Body of pancreas (tissue), 4 donors: ENCODE measurements at regions not wholly inside any gene's neighbourhood (a gene's known extent, or its start where the extent isn't known, plus 50 kb on each side); places are given as distances from the start of the nearest gene placed in this dataset.

Source experiments
- ATAC-seq: fragments of 150-250 bp; one replicate; pipeline ENCODE4 v1.9.1; 2016
- DNase-seq, 4 donors: peaks; one replicate each; pipeline ENCODE4 v3.0.0-alpha.2; 2019
- H3K27ac ChIP-seq, 4 donors: fragments of 200-600 bp; sonication (generic); 1 replicate in 3 of 4; 2 replicates in 1 of 4; pipeline versions ENCODE4 v1.5.1 to v1.6.1; 2016 to 2019; ENCODE audit warnings: mild to moderate bottlenecking in 1 of 4, mixed read lengths in 1 of 4, moderate library complexity in 1 of 4
- H3K27me3 ChIP-seq, 2 donors: fragments of 200-600 bp; sonication (generic); one replicate each; pipeline ENCODE4 v1.6.0; 2016; ENCODE audit warnings: mild to moderate bottlenecking in 1 of 2
- H3K36me3 ChIP-seq, 2 donors: fragments of 200-600 bp; sonication (generic); replicated peaks in 1 of 2; 2 replicates each; pipeline ENCODE4 v1.5.1; 2016; ENCODE audit warnings: low read depth in 2 of 2; ENCODE audit not compliant: insufficient read depth in 1 of 2
- H3K4me1 ChIP-seq: fragments of 200-600 bp; sonication (generic); one replicate; pipeline ENCODE4 v1.6.0; 2016
- H3K4me3 ChIP-seq, 2 donors: fragments of 200-600 bp; sonication (generic); 1 replicate in 1 of 2; 2 replicates in 1 of 2; pipeline ENCODE4 v1.5.1; 2016 to 2019
- H3K9me3 ChIP-seq, 3 donors: fragments of 200-600 bp; sonication (generic); 1 replicate in 2 of 3; 2 replicates in 1 of 3; pipeline ENCODE4 v1.5.1; 2016
- POLR2A ChIP-seq, 3 donors: fragments of 450-650 bp; IDR thresholded peaks; one replicate each; pipeline ENCODE4 v1.6.1; 2016; ENCODE audit warnings: antibody characterized with exemption in 3 of 3, mild to moderate bottlenecking in 2 of 3
- WGBS, 2 donors: methylation state at CpG; one replicate each; pipeline ENCODE4 v1.1.5; 2017; 5-methylcytosine and 5-hydroxymethylcytosine counted together
- intact Hi-C: fragments of 100-400 bp; cut with DNase I; formaldehyde crosslinking; loops from one replicate; pipeline ENCODE4 v1.15.1; 2023
- TF ChIP-seq, protein P1 (sequence below), 7 experiments: fragments of 450-650 bp in 4 of 7; fragments of 200-600 bp in 3 of 7; sonication (generic) in 3 of 7; IDR thresholded peaks; one replicate each; pipeline ENCODE4 v1.5.1; 2016 to 2019; ENCODE audit warnings: antibody characterized with exemption in 7 of 7

DNA sequence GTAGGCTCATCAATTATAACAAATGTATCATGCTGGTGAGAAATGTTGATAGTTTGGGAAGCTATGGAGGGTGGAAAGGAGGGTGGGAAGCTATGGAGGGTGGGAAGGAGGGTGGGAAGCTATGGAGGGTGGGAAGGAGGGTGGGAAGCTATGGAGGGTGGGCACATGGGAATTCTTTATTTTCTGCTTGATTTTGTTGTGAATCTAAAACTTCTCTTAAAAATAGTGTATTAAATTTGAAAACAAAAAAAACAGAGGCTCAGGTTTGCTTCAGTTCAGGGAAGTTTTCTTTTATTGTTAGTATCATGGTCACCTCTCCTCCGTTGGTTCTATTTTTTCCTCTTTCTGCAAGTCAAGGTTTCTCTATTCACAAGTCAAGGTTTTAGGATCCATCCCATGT is 106.4 kb downstream of the SOD2 start:
- no peaks in the 10 kb centered on the region for H3K27me3 ChIP-seq
- no peaks in the 10 kb centered on the region for H3K4me1 ChIP-seq
- no peaks in the 10 kb centered on the region for H3K36me3 ChIP-seq
- ATAC-seq (no peak), DNase-seq (no peak)
- intact Hi-C loops: no loop called here
- WGBS, 2 donors: 75 to 89% methylated on average over 1 of the region's 1 CpG
- H3K9me3 ChIP-seq: no peaks in the 10 kb centered on the region
- no peak overlapping the region for H3K27ac ChIP-seq
- no peak overlapping the region for H3K4me3 ChIP-seq
- no peak for TF ChIP-seq POLR2A (IDR thresholded peaks at IDR 0.05)
- TF ChIP-seq, protein P1, sequence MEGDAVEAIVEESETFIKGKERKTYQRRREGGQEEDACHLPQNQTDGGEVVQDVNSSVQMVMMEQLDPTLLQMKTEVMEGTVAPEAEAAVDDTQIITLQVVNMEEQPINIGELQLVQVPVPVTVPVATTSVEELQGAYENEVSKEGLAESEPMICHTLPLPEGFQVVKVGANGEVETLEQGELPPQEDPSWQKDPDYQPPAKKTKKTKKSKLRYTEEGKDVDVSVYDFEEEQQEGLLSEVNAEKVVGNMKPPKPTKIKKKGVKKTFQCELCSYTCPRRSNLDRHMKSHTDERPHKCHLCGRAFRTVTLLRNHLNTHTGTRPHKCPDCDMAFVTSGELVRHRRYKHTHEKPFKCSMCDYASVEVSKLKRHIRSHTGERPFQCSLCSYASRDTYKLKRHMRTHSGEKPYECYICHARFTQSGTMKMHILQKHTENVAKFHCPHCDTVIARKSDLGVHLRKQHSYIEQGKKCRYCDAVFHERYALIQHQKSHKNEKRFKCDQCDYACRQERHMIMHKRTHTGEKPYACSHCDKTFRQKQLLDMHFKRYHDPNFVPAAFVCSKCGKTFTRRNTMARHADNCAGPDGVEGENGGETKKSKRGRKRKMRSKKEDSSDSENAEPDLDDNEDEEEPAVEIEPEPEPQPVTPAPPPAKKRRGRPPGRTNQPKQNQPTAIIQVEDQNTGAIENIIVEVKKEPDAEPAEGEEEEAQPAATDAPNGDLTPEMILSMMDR (IDR thresholded peaks at IDR 0.05): no peak

DNA sequence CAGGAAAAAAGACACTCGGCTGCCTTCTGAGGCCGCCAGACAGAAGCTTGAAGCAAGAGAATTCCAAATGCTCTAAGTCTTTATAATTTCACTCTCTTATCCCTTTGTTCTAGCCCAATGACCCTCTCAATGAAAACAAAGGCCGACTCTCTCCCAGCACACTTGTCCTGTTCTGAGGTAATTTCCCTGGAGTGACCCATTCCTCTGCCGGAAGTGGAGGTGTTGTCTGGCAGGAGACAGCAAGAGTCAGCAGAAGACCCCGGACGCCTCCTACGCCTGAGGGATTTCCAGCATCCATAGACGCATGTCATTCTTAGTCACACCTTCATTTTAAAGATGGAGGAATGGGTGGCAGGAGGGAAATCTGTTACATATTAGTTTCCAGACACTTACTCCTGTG is 110.3 kb downstream of the SOD2 start:
- no peaks in the 10 kb centered on the region for H3K27me3 ChIP-seq
- intact Hi-C loops: no loop called here

DNA sequence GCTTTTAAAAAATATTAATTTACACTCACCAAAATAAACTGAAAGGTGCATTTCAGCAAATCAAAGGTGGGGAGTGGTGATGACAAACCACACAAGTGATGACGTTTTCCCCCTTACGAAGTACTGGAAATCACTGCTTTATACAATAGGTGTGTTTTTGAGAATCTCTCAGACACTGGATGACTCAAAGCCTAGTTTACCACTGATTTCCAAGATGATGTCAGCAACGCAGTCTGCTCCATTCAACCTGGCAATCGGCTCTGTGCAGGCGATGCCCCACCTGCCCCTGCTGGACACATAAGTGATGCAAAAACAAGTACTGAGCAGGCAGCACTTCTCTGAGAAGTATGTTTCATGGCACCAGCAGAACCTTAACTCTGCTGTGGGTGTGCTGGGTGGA is 114.4 kb downstream of the SOD2 start:
- Histone ChIP-seq H3K27ac (no peak overlapping the region), H3K27me3 (no peaks in the 10 kb centered on the region), H3K36me3 (no peaks in the 10 kb centered on the region), H3K9me3 (no peaks in the 10 kb centered on the region), H3K4me3 (no peak overlapping the region), H3K4me1 (no peaks in the 10 kb centered on the region)
- no peak for ATAC-seq
- intact Hi-C loops: no loop called here
- WGBS, 2 donors: 72 to 80% methylated on average over 5 of the region's 5 CpGs
- TF ChIP-seq, protein P1 (IDR thresholded peaks at IDR 0.05): no peak
- TF ChIP-seq POLR2A (IDR thresholded peaks at IDR 0.05): no peak
- no peak for DNase-seq

More for the DNA sequence above, 110.3 kb downstream of the SOD2 start:
- TF ChIP-seq POLR2A (IDR thresholded peaks at IDR 0.05): no peak
- TF ChIP-seq, protein P1 (IDR thresholded peaks at IDR 0.05): no peak
- Histone ChIP-seq H3K36me3 (no peaks in the 10 kb centered on the region), H3K9me3 (no peaks in the 10 kb centered on the region), H3K4me1 (no peaks in the 10 kb centered on the region), H3K4me3 (no peak overlapping the region), H3K27ac (no peak overlapping the region)
- no peak for ATAC-seq
- 76 to 78% methylated on average over 8 of the region's 8 CpGs for WGBS, 2 donors
- no peak for DNase-seq

DNA sequence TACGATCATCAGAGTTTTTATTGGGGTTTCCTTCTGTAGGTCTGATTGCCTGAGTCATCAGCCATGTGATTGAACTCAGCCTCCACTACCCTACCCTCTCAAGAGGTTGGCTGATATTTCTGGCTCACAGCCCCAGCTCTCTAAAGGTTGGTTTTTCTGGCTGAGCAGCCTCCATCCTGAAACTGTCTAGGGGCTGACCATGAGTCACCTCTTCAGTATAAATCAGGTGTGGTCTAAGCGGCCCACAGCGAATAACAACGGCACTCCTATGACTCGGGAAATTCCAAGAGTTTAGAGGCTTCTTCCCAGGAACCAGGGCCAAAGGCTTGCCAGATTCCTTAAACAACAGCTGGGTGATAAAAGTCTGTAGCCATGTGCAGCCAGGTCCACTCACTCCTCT is 115.5 kb downstream of the SOD2 start:
- H3K4me3 ChIP-seq: no peak overlapping the region
- H3K27me3 ChIP-seq: no peaks in the 10 kb centered on the region
- H3K4me1 ChIP-seq: no peaks in the 10 kb centered on the region
- DNase-seq (no peak), ATAC-seq (no peak)
- H3K9me3 ChIP-seq: no peaks in the 10 kb centered on the region
- 77 to 86% methylated on average over 5 of the region's 5 CpGs for WGBS, 2 donors
- TF ChIP-seq, protein P1 (IDR thresholded peaks at IDR 0.05): no peak
- no peak for TF ChIP-seq POLR2A (IDR thresholded peaks at IDR 0.05)
- H3K36me3 ChIP-seq: no peaks in the 10 kb centered on the region
- intact Hi-C loops: no loop called here
- no peak overlapping the region for H3K27ac ChIP-seq

DNA sequence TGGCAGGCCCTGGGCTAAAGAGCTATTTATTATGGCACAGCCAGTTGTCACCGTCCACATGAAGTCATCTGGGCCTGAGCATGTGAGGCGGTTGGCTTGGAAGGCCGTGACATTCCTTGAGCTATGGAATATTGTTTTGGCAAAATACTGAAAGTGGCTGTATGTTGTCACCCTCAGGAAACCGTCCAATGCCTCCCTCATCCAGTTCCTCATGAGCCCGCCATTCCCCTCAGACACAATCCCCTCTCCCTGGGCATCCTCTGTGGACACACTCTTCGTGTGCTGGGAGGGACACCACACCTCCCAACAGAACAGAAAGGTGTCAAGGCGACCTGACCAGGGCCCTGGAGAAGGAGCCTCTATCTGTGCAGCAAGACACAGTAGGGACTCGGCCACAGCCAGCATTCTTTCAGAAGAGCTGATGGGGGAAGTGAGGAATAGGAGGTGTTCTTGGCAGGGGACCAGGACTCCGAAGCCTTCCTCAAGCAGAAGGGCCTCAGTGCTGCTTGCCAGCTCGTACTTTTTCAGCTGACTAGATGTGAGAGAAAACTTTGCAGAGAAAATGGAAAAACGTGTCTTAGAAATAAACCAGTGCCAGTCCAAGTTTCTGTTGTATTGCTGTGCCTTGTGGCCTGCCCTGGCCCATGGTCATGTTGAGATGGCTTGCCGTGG is 120.5 kb downstream of the SOD2 start:
- no peaks in the 10 kb centered on the region for H3K4me1 ChIP-seq
- intact Hi-C loops: no loop called here
- ATAC-seq: no peak
- DNase-seq: no peak
- no peak overlapping the region for H3K4me3 ChIP-seq
- no peak overlapping the region for H3K27ac ChIP-seq
- WGBS, 2 donors: 56 to 70% methylated on average over 11 to 12 of the region's 12 CpGs
- H3K27me3 ChIP-seq: no peaks in the 10 kb centered on the region
- H3K36me3 ChIP-seq: no peaks in the 10 kb centered on the region
- peaks cover 0 to 12% (median 0%) of the 10 kb centered on the region in 3 donors for H3K9me3 ChIP-seq
- TF ChIP-seq, protein P1 (IDR thresholded peaks at IDR 0.05): no peak
- TF ChIP-seq POLR2A (IDR thresholded peaks at IDR 0.05): no peak
